ENCODE measurements at regions not wholly inside any gene's neighbourhood (a gene's known extent, or its start where the extent isn't known, plus 50 kb on each side); places are given as distances from the start of the nearest gene placed in this dataset.

DNA sequence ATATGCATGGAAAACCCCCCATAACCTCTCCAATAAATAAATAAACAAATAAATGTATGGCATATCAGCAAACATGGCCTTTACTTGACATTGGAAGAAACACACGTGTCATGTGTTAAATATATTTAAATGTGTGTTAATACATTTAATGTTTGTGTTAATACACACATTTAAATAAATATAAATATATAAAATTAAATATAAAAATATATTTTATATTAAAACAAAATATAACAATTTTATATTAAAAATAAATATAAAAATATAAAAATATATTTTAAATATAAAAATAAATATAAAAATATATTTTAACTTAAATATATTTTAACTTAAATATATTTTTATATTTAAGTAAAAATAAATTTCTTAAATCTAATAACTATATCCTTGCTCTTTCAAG is 187.6 kb upstream of the CXXC4 start:
- no peak for DNase-seq

DNA sequence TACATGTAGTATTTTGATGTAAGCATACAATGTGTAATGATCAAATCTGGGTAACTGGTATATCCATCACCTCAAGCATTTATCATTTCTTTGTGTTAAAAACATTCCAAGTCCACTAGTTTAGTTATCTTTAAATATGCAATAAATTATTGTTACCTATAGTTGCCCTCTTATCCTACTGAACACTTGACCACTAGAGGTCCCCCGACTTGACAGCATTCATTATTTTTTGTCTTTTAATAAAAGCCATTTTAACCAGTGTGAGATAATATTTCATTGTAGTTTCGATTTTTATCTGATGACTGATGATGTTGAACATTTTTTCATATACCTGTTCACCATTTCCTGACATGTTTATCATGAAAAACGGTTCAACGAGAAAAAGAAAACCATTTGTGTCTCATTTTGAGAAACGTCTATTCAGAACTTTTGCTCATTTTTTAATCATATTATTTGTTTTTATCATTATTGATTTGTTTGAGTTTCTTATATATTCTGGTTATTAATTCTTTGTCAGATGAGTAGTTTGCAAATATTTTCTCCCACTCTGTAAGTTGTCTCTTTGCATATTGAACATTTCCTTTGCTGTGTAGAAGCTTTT is 199.0 kb upstream of the CXXC4 start:
- no peak for DNase-seq

DNA sequence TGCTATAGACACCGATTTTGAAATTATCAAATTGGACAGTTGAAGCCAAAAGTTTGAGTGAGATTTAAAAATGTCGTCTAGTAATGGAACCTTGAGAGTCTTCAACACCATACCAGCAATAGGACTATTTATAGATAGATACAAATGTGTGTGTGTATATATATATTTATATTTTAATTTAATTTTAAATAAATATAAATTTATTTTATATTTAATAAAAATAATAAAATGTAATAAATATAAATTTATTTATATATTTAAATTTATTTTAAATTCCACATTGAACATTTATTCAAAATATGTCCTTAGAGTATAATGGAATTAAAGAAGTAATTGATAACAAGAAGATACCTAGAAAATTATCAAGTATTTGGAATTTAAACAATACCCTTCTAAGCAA is 221.9 kb upstream of the CXXC4 start:
- DNase-seq, result no peak

DNA sequence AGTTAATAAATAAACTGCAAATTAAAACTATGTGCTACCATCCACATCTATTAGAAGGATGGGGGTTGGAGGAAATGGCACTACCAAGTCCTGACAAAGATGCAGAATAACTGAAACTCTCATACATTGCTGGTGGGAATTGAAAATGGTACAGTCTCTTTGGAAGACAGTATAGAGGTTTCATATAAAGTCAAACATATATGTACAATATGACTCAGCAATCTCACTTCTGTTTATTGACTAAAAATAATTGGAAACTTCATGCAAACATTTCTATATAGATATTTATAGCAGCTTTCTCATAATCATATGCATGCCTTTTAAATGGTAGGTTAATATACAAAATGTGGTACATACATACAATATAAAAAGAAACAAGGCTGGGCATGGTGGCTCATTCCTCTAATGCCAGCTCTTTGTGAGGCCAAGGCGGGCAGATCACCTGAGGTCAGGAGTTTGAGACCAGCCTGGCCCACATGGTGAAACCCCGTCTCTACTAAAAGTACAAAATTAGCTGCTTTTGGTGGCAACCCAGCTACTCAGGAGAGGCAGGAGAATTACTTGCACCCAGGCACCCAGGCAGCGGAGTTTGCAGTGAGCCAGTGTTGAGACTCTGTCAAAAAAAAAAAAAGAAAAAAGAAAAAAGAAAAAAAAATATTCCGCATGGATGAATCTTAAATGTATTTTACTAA is 225.0 kb upstream of the CXXC4 start:
- DNase-seq, result no peak

DNA sequence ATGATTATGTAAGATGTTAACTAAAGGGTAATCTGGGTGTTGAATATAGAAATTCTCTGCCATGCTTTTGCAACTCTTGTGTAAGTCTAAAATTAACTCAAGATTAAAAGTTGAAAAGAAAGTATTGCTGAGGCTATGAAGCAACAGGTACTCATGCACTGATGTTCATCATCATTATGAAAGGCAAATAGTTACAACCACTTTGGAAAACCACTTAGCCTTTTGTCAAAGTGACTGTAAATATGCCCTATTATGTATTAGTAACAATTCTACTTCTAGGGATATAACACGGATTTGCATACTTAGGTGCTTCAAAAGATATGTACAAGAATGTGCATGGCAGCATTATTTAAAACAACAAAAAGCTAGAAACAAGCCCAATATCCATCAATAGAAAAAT is 227.8 kb upstream of the CXXC4 start:
- no peak for DNase-seq

DNA sequence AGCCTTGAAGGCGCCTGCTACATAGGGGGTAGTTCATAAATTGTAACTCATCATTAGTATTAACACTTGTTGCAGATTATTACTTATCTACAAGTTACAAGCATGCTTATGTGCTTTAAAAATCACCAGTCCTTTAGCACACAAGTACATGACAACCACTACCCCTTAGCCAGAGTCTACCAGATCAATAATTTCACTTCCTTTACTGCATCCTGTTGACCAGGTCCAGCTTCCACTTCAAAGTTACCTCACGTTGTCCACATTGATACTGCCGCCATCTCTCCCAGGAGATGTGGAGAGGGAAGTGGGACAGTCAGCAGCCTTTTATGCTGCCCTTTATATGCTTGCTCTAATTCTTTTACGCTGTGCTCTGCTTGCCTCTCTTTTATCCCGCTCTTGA is 231.3 kb upstream of the CXXC4 start:
- DNase-seq, result no peak

DNA sequence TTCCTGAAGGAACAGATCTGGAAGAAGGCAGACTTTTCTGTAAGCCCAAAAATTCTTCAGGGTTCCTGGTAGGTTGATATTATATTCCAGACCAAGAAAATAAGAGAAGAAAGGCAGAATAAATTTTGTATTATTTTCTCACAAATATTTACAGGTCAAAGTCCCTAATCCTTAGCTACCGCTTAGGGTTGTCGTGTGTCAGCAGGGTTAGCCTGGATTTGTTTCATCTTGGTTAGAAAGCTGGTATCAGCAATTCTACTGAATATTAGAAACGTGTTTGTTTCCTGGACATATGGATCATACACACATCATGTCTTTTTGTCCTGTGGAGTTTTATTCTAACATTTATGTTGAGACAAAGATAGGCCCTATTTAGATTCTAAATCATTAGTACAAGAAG is 232.9 kb upstream of the CXXC4 start:
- no peak for DNase-seq

DNA sequence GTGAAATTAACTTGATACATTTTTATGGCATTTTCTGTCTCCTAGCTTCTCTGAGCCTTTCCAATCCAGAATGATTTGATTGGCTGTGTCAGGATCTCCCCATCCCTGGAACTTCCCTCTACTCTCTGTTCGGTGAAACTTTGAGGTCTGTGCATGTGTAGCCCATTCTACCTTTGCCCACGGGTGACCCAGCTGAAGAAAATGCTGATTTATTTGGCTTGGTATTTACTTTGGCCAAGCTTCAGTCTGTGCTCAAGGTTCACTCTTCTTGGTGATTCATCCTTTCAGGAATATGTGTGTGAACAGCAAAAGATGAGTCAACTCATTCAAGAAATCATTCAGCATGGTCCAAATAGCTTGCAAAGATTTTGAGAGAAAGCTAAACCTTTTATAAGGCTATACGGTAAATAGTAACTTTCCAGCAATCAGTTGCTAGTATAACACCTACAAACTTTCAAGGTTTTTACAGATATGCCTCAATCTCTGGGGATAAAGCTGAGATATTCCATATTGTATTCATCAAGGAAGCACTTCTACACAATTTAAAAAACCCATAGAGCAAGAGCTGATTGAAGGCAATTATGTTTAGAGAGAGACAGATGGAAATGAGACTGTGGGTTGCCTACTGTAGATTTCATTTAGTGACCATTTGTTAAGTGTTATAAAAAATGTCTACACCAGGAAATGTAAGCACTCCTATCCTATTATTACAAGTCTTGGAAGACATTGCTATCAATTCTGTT is 233.9 kb upstream of the CXXC4 start:
- peak; percentile 24 for DNase-seq

DNA sequence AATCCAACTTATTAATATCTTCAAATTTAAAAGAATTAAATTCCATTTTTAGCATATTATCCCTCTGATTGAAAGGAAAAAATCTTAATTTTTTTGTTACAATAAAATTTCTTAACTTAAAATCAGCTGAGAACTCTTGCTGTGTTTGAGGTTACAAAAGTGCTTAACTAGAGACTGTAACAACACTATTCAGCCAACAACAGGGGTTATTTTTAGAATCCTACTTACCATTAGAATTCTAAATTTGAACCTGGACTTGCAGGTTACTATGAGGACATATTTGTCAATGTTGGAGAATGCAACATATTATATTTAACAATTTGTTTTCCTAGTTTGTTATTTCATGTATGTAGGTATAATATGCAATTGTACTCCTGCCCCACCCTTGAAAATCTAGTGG is 238.1 kb upstream of the CXXC4 start:
- no peak for DNase-seq

DNA sequence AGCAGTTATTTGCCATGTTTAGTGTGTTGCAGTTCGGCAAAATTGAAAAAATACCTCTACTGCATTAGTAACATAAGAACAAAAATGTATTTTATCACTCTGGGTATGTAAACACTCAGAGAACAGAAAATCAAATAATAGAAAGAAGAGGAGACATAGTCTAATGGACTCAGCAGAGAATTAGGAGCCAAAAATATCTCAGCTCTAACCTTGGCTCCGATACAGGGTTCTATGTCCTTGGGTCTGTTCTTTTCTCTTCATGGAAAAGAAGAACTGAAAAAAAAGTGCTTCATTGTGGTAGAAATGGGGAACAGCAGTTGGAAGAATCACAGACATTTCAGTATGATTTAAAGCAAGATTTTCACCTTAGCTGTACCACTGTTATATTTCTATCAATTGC is 240.5 kb upstream of the CXXC4 start:
- no peak for DNase-seq

DNA sequence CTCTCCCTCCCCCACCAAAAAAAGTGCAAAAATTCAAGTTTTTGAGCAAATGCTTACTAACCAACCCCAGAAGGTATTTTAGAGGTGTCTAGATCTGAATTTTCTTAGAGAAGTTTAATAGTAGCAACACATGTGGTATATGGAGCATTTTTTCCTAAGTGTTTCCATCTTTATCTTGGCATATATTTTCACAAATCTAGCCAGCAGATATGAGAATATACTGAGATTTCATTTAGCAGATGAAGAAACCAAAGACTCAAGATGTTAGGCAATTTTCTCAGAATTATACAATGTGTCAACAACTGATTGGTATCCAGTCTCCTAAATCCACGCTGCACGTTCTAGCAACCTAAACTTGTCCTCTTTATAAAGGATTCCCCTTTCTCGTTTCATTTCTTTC is 245.5 kb upstream of the CXXC4 start:
- DNase-seq, result no peak

DNA sequence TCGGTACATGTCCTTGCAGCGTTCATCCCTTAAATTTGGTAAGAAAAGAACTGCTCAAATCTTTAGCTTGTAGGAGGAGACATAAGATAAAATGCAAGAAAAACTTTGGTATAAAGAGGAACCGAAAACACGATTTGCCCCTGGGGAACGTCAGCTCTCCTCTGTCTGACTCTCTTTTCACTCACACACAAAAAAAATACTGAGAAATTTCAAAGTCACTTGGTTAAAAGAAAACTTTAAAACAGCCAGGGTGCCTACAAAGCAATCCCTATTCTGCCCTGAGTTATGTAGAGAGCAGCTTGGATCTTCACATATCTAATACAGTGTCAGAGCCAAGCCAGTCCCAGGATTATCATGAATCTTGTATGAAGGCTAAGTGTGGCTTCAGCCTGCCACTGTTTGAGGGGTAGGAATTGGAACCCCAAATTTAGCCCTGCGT is 248.5 kb upstream of the CXXC4 start:
- no peak for DNase-seq

DNA sequence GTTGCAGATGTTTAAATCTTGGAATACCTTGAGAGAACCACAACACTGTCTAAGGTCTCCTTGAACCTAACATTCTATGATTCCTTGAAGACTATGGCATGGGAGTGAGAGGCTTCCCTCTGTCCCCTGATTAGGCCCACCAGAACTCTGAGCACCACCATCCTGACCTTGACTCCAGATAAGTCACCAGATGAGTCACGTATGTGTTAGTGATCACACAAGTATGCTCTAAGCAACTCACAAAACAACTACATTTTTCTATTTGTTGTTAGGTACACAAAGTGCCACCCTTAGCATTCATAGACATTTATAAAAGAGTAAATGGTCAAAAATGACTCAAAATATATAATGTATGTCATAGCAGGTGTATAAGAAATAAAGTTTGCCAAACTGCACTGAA is 252.9 kb upstream of the CXXC4 start:
- no peak for DNase-seq

DNA sequence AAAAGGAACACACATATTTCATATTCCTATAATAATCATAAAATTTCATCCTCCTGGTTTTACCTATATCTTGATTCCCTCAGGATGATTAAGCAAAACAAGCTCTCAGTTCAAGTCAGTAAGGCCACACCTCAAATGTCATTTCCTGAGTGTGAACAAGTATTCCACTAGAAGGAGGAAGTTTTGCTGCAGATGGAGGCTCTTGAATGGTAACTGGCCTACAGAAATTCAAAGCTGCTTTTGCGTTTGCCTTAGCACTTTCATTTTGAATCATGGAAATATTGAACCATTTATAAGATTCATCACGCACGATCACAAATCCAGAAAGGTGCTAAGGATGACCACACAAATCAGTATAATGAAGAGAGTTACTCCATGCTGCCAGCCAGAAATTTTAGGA is 254.4 kb upstream of the CXXC4 start:
- no peak for DNase-seq

DNA sequence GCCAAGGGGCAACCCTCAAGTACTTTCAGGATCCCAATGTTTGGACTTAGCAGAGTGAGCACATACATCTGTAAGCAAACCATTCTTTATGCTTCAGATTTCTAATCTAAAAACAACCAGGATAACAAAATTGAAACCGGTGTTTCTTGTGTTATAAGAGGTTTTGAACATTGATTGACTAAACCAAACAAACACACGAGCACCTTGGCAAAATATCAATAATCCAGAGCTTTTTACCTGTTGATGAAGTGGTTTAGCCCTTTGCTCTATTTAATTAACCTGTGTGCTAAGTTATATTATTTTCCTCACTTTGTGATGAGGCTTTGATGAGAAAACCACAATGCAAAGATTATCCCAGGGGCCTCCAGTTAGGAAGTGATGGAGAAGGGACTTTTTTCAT is 255.3 kb upstream of the CXXC4 start:
- DNase-seq, result no peak

DNA sequence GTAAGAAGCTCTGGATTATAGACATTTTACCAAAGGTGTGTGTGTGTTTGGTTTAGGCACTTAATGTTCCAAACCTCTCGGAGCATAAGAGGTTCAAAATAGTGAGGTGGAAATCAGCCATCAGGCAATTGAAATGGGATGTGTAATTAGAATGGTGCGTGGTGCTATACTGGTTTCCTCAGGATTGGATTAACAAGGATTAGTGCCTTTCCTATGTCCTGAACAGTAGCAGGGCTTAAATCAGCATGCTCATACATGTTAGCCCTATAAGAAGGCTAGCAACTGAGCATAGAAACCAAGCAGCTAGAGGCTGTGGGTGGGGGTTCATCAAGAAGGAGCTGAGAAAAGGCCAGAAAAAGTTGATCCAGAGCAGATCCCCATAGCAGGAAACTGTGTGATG is 256.8 kb upstream of the CXXC4 start:
- no peak for DNase-seq

DNA sequence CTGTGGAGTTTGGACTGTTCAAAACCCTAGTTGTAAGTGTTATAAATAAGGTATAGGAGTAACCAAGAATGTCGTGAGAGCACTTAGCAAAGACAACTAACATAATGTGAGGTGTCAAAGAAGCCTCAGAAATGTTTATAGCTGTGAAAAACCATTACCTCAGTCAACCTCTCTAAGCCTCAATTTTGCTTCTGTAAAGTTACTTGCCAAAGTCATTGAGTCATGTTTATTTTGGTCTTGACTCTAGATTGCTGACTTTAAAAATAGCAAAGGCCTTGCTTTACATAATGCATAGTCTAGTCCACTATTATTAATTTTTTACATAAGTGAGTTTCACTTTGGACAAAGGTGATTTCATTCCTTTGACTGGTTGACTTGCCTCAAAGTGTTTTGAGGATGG is 257.6 kb upstream of the CXXC4 start:
- DNase-seq, result no peak

DNA sequence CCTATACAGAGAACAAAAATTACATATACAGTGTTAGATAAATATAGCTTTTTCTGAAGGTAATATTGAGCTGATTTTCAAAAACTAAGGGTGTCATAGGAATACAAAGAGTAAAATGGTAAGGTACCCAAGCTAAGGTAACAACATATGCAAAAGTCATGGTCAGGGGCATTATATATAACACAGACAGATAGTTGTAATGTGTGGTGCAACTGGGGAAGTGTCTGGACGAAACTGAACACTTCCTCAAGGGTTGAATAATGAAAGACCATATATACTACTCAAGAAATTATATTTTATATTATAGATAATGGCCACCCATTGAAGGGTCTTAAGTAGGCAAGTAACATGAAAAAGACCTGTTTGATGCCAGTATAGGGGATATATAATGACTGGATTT is 262.1 kb upstream of the CXXC4 start:
- DNase-seq, result no peak

DNA sequence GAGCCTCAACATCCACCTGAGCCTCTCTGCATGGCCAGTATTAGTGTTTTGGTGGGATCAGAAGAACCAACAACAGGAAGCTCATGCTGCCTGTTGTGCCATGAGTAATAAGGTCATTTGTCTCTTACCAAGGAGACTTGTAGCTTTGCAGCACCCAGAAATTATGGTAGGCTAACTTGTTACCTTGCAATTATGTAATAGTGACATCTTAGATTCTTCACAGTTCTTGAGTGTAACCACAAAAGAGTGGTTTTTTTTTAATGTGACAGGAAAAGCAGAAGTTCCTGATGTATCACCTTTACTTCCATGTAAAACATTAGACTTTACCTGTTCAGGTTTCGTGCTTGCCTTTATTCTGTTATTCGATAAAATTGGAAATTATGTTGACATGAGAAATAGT is 263.9 kb upstream of the CXXC4 start:
- DNase-seq, result no peak

DNA sequence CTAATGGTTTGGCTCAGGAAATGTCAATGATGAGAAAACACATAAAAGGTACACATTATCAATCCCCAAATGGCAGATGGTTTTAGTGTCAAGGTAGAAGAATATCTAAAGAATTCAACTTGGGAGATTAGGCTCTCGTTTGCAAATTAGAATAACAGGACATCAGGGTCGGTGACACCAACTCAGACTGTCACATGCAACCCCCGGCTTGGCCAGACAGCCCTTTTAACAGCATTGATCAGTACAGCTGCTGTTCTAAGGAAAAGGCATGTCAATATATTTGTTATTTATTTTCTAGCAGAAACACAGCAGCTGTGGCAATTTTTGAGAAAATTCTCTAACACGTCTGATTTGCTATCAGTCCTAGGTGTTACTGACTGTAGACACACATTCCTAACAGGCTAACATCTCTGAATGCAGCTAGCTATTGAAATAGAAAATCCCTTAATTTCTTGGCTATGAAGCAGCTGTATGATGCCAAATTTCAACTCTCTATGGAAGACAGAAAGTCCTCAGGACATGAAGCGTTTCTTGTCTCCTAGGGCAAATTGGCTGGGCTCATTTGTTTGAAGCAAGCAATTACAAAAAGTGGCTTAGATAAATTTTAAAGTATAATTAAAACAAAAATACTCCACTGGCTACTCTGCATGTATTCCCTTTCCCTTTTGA is 269.0 kb upstream of the CXXC4 start:
- no peak for DNase-seq

DNA sequence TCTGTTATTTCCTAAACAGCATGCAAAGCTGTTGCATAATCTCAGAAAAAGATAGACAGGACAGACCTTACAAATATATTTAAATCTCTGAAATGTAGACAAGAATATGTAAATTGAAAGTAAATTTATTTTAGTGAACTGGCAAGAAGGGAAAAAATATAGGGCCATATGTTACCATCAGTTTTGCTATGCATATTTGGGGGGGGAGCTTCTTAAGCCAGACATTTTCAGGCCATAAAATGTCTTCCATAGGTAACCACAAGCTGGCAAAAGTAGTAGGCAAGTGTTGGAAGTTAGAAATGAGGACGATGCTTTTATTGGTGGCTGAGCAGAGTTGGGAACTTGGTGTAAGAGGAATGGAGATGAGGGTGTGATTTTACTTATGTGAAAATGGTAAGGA is 272.0 kb upstream of the CXXC4 start:
- no peak for DNase-seq

DNA sequence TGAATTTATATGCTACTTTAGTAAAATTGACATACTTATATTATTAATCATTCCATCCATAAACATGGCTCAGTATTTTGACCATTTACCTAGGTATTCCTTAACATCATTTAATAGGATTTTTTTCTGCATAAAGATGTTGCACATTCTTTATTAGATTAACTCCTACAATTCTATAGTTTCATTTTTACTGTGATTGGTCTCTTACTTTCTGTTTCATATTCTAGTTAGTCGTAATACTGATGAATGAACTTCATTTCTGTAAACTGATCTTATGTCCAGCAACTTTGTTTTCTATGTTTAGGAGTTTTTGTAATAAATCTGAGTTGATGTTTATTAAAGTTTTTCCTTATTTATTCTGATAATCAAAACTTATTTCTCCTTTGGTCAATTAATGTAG is 278.2 kb upstream of the CXXC4 start:
- DNase-seq, result no peak

DNA sequence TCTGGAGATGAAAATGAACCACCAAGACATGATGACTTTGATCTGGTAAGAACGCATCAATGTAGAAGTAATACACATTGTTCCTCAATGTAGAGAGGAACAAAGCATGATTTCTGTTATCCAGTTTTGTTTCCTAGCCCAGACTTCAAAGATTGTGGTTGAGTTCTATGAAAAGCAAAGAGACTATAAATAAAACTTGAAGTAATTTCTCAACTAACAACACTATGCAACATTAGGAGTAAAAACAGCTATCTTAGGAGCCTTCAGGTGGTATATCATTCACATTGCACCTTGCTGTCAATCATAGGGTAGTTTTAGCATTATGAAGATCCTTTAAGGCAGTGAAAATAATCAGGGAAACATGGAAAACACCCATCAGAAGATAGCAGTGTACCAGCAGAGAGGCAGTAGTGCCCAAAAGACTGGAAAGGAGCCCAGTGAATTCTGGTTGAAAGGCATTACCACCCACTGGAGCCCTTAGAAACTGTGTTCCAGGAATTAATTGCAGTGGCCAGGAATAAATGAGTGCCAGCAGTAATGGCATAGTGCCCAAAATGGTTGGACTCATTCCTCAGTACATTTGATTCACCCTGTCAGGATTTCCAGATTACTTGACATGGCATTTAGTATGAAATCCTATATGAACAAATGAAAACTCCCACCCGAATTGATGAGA is 300.7 kb upstream of the CXXC4 start:
- DNase-seq, result no peak
